Fibroblast of the aortic adventitia (primary cell): ENCODE measurements at regions not wholly inside any gene's neighbourhood (a gene's known extent, or its start where the extent isn't known, plus 50 kb on each side); places are given as distances from the start of the nearest gene placed in this dataset. TPM values are rescaled to one million over a fixed set of nuclear protein-coding genes. Genes with fewer than 3 reads are reported as not detected.

ENCODE experiments used
- DNase-seq: peaks from one replicate; pipeline ENCODE4 v3.0.0-alpha.2; 2010; ENCODE audit warnings: low read depth
- H3K4me3 ChIP-seq: 2 replicates; pipeline ENCODE4 v1.5.1; 2011; ENCODE audit warnings: low read depth, mild to moderate bottlenecking, control low read depth, low read length, moderate library complexity
- small RNA-seq: library from RNA; depleted of rRNA; stranded (forward); fragments of <200 nt; gene quantifications from one replicate; pipeline ENCODE3, GENCODE V24; 2012
- TF ChIP-seq, protein P1 (sequence below): IDR thresholded peaks from 2 replicates; pipeline ENCODE4 v1.5.1; 2011; ENCODE audit warnings: mild to moderate bottlenecking, low read length, control low read depth, inconsistent platforms; ENCODE audit not compliant: insufficient read depth

DNA sequence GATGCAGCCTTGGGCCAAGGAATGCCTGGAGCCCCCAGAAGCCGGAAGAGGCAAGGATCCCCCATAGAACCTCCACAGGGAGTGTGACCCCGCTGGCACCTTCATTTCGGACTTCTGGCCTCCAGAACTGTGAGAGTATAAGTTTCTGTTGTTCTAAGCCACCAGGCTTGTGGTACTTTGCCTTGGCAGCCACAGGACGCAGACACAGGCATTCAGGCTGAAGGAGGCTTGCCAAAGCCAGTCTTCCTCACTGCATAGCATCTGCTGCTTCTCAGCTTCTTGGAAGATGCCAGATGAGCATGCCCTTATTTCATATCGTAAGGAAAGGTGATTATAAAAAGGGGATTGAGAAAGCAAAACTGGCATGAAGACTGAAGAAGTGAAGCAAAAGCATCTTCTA is 61.1 kb upstream of the TAS2R1 start:
- TF ChIP-seq, protein P1, sequence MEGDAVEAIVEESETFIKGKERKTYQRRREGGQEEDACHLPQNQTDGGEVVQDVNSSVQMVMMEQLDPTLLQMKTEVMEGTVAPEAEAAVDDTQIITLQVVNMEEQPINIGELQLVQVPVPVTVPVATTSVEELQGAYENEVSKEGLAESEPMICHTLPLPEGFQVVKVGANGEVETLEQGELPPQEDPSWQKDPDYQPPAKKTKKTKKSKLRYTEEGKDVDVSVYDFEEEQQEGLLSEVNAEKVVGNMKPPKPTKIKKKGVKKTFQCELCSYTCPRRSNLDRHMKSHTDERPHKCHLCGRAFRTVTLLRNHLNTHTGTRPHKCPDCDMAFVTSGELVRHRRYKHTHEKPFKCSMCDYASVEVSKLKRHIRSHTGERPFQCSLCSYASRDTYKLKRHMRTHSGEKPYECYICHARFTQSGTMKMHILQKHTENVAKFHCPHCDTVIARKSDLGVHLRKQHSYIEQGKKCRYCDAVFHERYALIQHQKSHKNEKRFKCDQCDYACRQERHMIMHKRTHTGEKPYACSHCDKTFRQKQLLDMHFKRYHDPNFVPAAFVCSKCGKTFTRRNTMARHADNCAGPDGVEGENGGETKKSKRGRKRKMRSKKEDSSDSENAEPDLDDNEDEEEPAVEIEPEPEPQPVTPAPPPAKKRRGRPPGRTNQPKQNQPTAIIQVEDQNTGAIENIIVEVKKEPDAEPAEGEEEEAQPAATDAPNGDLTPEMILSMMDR = no peak
- no peak for DNase-seq
- H3K4me3 ChIP-seq = no peak overlapping the region

- TF ChIP-seq, protein P1 = no peak
- no peak overlapping the region for H3K4me3 ChIP-seq
- no peak for DNase-seq
These were observed 60.6 kb upstream of the TAS2R1 start for GRCh38 chr5:9690751-9691150.

DNA sequence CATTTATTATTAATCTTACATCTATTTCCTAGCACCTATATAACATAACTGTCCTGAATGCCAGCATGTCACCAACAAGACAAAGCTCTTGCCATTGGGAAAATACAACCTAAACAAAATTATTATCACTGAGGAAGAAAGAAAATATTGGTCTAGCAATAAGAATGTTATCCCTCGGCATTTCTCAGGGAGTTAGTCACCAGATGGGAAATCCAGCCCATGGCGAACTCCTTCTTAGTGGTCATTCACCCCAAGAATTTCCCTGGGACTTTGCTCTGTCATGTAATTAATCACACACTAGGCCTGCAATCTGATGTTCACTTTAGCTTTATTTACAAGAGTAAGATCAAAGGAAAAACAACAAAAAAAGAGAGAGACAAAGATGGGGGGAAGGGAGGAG is 56.1 kb upstream of the TAS2R1 start:
- DNase-seq = peak; percentile 68
- TF ChIP-seq, protein P1 = no peak
- H3K4me3 ChIP-seq = no peak overlapping the region

GRCh38 chr5:9681706-9682105 is 51.6 kb upstream of the TAS2R1 start:
- TF ChIP-seq, protein P1 = no peak
- no peak for DNase-seq
- no peak overlapping the region for H3K4me3 ChIP-seq

Small RNA genes in the stretch of these regions (small RNA-seq; reads per million reads assigned to genes)
- not detected for gene AC034229.5
- gene AC034229.6 = not detected
- gene AC091905.3 = not detected
- gene AC091905.4 = not detected
- gene RNA5SP177 = 0.19 reads per million
